NT2/D1 (cell line): ENCODE measurements at regions not wholly inside any gene's neighbourhood (a gene's known extent, or its start where the extent isn't known, plus 50 kb on each side); places are given as distances from the start of the nearest gene placed in this dataset.

Experiments
- DNase-seq: peaks from one replicate; pipeline ENCODE4 v3.0.0-alpha.2; 2011; ENCODE audit warnings: low read depth, low spot score
- H3K27me3 ChIP-seq: 2 replicates; pipeline ENCODE4 v1.6.0; 2011; ENCODE audit warnings: mild to moderate bottlenecking; ENCODE audit not compliant: insufficient read length, insufficient read depth
- H3K36me3 ChIP-seq: 2 replicates; pipeline ENCODE4 v1.6.1; 2011; ENCODE audit warnings: mild to moderate bottlenecking, low read length, mixed read lengths; ENCODE audit not compliant: insufficient read depth, insufficient read length
- H3K4me1 ChIP-seq: 2 replicates; pipeline ENCODE4 v1.5.1; 2011; ENCODE audit not compliant: insufficient read depth, insufficient read length
- H3K4me3 ChIP-seq: 2 replicates; pipeline ENCODE4 v1.5.1; 2011; ENCODE audit warnings: low read depth; ENCODE audit not compliant: insufficient read length
- H3K9ac ChIP-seq: 2 replicates; pipeline ENCODE4 v1.6.0; 2011; ENCODE audit warnings: low read depth; ENCODE audit not compliant: insufficient read length
- H3K9me3 ChIP-seq: 2 replicates; pipeline ENCODE4 v1.5.1; 2011; ENCODE audit warnings: mild to moderate bottlenecking, low read length; ENCODE audit not compliant: insufficient read depth
- SUZ12 ChIP-seq: IDR thresholded peaks from 2 replicates; pipeline ENCODE4 v1.6.1; 2011; ENCODE audit not compliant: insufficient read length, insufficient read depth; ENCODE audit errors: extremely low read depth
- YY1 ChIP-seq: IDR thresholded peaks from 2 replicates; pipeline ENCODE4 v1.6.1; 2011; ENCODE audit not compliant: insufficient read length, insufficient read depth
- ZNF274 ChIP-seq: IDR thresholded peaks from 2 replicates; pipeline ENCODE4 v1.6.1; 2011; ENCODE audit warnings: mild to moderate bottlenecking, low read depth, low read length

DNA sequence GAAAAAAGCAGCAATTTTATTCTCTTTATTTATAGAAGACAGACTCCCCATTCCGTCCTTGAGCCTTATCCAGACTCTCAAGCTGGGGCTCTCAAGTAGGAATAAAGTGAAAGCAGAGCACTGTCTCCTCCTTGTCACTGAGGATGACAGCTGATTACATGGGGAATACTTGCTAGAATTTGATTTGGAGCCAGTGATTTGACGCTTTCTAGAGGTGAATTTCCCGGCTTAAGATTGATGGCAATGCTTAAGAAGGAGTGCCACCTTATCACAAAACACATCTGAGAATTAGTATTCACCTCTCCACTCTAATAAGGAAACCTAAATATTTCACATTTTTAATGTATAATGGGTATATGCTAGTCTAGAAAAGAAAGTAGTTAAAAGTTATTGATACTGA, 135.4 kb upstream of the SLC39A10 start:
- Histone ChIP-seq H3K4me3 (no peak overlapping the region), H3K9ac (no peak overlapping the region), H3K27me3 (no peaks in the 10 kb centered on the region), H3K4me1 (peaks cover 2% of the 10 kb centered on the region), H3K36me3 (no peaks in the 10 kb centered on the region), H3K9me3 (peaks cover 12% of the 10 kb centered on the region; the same call in 1 of the 2 replicates)
- no peak for TF ChIP-seq YY1
- DNase-seq: no peak

DNA sequence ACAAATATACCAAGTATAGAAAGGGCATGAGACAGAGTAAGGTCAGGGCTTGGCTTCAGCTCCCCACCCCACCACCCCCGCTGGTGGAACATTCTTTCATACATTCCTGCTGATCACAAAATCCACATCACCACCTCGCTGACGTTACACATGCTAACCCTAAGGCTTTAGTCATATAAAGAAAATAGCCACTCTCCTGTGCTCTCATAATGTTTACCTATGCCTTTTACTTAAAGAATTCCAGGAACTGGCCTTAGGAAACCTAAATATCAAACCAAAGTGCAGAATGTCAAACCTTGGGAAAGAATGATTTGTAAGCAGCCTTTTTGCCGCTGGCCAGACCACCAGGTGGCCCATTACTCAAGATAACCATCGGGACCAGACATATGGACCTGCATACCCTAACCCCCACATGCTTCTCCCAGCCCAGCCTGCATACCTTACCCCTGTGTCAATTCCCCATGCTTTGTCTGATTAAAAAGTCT, 136.3 kb upstream of the SLC39A10 start:
- TF ChIP-seq SUZ12 (no peak), YY1 (no peak), ZNF274 (no peak)
- no peak for DNase-seq
- H3K9ac ChIP-seq: no peak overlapping the region
- H3K4me1 ChIP-seq: peaks cover 2% of the 10 kb centered on the region
- H3K36me3 ChIP-seq: no peaks in the 10 kb centered on the region
- no peak overlapping the region for H3K4me3 ChIP-seq
- peaks cover 12% of the 10 kb centered on the region; the same call in 1 of the 2 replicates for H3K9me3 ChIP-seq
- H3K27me3 ChIP-seq: no peaks in the 10 kb centered on the region

DNA sequence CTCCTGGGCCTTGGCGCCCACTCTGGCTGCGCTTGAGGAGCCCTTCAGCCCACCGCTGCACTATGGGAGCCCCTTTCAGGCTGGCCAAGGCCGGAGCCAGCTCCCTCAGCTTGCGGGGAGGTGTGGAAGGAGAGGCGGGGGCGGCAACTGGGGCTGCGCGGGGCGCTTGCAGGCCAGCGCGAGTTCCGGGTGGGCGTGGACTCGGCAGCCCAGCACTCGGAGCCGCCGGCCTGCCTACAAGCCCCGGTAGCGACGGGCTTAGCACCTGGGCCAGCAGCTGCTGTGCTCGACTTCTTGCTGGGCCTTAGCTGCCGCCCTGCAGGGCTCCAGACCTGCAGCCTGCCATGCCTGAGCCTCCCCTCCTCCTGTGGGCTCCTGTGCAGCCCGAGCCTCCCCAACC, 141.5 kb upstream of the SLC39A10 start:
- TF ChIP-seq ZNF274 (no peak), YY1 (no peak), SUZ12 (no peak)
- Histone ChIP-seq H3K9ac (no peak overlapping the region), H3K9me3 (no peaks in the 10 kb centered on the region), H3K4me3 (no peak overlapping the region), H3K27me3 (no peaks in the 10 kb centered on the region), H3K36me3 (no peaks in the 10 kb centered on the region), H3K4me1 (no peaks in the 10 kb centered on the region)
- no peak for DNase-seq

DNA sequence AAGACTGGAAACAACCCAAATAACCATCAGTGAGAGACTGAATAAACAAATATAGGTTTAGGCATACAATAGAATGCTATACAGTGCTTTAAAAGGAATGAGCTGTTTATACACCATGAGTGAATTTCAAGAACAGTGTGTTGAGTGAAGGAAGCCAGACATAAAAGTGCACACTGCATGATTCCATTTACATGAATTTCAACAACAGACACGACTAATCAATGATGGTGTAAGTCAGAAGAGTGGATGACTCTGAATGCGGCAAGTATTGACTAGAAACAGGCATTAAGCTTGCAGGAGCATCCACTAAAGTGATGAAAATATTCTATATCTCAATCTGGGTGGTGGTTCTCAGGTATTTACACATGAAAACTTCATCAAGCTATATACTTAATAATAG, 142.7 kb upstream of the SLC39A10 start:
- Histone ChIP-seq H3K9ac (no peak overlapping the region), H3K4me1 (no peaks in the 10 kb centered on the region), H3K27me3 (no peaks in the 10 kb centered on the region), H3K36me3 (no peaks in the 10 kb centered on the region), H3K9me3 (no peaks in the 10 kb centered on the region), H3K4me3 (no peak overlapping the region)
- DNase-seq: no peak
- TF ChIP-seq YY1 (no peak), ZNF274 (no peak), SUZ12 (no peak)

DNA sequence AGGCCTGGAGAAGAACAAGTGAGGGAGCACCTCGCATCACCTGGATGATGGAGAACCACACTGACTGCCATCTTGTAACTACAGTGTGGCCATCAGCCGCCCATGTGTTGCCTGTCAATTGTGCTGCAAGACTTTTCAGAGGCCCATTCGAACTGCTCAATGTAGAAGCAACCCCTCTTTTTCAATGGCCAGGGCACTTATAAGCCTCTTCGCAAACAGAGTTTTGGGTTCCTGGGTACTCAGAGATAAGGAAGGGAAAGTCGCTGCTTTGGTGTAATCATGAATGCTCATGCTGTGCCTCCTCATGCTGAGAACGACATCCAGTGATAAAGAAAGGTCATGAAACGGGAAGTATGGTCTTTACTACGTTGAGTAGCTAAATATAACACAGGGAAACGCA, 143.9 kb upstream of the SLC39A10 start:
- DNase-seq: no peak

DNA sequence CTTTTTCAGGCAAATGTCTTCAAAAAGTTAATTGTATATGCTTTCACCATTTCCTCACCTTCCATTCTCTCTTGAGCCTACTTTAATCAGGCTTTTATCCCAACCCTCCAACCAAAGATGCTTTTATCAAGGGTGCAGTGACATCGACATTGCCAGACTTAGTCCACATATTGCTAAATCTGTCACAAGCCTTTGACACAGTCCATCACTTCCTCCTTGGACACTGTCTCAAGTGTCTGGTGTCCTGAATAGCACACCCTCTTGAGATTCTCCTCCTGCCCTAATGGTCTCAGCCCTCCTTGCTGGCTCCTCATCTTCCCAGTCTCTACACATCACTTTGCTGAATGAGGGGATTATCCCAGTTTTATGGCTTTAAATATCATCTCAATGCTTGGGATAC, 147.5 kb upstream of the SLC39A10 start:
- H3K4me3 ChIP-seq: no peak overlapping the region
- DNase-seq: no peak
- H3K36me3 ChIP-seq: no peaks in the 10 kb centered on the region
- no peak overlapping the region for H3K9ac ChIP-seq
- no peaks in the 10 kb centered on the region for H3K27me3 ChIP-seq
- peaks cover 17% of the 10 kb centered on the region for H3K9me3 ChIP-seq
- TF ChIP-seq SUZ12 (no peak), ZNF274 (no peak), YY1 (no peak)
- H3K4me1 ChIP-seq: no peaks in the 10 kb centered on the region

More for the DNA sequence above, 143.9 kb upstream of the SLC39A10 start:
- peaks cover 3% of the 10 kb centered on the region; the same call in 1 of the 2 replicates for H3K9me3 ChIP-seq
- H3K9ac ChIP-seq: no peak overlapping the region
- TF ChIP-seq SUZ12 (no peak), ZNF274 (no peak), YY1 (no peak)
- no peaks in the 10 kb centered on the region for H3K36me3 ChIP-seq
- no peaks in the 10 kb centered on the region for H3K27me3 ChIP-seq
- H3K4me1 ChIP-seq: no peaks in the 10 kb centered on the region
- H3K4me3 ChIP-seq: no peak overlapping the region

DNA sequence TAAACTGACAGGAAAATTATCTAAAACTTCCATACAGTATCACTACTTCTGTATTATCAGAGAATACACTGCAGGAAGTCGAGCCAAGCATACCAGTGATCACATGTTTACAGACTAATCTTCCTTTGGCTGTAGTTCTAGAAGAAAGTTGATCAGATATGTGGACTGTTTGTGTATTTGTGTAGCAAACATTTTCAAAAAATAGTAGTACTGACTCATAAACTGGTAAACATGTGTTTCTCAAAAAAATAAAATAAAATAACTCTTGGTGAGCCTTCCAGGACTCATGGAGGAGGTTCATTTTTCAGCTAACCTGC, 148.9 kb upstream of the SLC39A10 start:
- Histone ChIP-seq H3K4me3 (no peak overlapping the region), H3K4me1 (no peaks in the 10 kb centered on the region), H3K9ac (no peak overlapping the region), H3K27me3 (no peaks in the 10 kb centered on the region), H3K36me3 (no peaks in the 10 kb centered on the region), H3K9me3 (peaks cover 17% of the 10 kb centered on the region)
- TF ChIP-seq YY1: no peak
- no peak for TF ChIP-seq ZNF274
- no peak for TF ChIP-seq SUZ12
- no peak for DNase-seq

DNA sequence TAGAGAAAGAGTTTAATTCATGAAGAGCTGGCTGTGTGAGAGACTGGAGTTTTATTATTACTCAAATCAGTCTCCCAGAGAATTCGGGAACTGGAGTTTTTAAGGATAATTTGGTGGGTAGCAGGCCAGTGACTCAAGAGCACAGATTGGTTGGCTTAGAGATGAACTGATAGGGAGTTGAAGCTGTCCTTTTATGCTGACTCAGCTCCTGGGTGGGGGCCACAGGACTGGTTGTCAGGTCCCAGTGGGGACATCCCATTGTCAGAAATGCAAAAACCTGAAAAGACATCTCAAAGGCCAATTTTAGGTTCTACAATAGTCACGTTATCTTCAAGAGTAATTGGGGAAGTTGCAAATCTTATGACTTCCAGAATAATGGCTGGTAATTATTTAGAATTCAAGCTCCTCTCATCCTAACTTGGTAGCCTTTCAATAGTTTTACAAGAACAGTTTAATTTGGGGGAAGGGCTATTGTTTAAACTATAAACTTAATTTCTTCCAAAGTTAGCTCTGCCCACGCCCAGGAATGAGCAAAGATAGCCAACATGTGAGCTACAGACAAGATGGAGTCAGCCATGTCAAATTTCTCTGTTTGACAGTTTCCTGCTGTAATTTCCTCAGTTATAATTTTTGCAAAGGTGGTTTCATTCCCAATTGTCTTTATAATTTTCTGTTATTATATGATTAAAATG, 149.4 kb upstream of the SLC39A10 start:
- no peak for TF ChIP-seq ZNF274
- no peak for TF ChIP-seq YY1
- no peak for TF ChIP-seq SUZ12
- no peak for DNase-seq
- Histone ChIP-seq H3K9ac (no peak overlapping the region), H3K4me1 (no peaks in the 10 kb centered on the region), H3K36me3 (no peaks in the 10 kb centered on the region), H3K4me3 (no peak overlapping the region), H3K9me3 (peaks cover 17% of the 10 kb centered on the region), H3K27me3 (no peaks in the 10 kb centered on the region)
